ENCODE measurements at regions not wholly inside any gene's neighbourhood (a gene's known extent, or its start where the extent isn't known, plus 50 kb on each side); places are given as distances from the start of the nearest gene placed in this dataset.

DNA sequence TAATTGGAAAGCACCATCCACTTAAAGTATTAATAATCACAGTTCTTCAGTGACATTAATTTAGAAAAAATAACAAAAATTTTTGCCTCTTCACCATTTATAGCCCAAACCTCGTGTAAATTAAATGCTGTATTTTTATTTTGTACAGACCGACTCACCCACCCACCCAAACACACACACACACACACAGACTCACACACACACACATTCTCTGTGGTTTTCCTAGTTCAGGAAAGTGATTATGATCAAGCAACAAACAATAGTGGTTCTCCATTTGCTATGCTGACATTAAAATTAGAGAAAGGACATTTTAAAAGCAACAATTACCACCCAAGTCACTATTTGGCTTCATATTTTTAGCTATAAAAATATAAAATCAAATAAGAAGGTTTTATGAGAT is 112.5 kb upstream of the FLRT2 start:
- TF ChIP-seq, protein P1, sequence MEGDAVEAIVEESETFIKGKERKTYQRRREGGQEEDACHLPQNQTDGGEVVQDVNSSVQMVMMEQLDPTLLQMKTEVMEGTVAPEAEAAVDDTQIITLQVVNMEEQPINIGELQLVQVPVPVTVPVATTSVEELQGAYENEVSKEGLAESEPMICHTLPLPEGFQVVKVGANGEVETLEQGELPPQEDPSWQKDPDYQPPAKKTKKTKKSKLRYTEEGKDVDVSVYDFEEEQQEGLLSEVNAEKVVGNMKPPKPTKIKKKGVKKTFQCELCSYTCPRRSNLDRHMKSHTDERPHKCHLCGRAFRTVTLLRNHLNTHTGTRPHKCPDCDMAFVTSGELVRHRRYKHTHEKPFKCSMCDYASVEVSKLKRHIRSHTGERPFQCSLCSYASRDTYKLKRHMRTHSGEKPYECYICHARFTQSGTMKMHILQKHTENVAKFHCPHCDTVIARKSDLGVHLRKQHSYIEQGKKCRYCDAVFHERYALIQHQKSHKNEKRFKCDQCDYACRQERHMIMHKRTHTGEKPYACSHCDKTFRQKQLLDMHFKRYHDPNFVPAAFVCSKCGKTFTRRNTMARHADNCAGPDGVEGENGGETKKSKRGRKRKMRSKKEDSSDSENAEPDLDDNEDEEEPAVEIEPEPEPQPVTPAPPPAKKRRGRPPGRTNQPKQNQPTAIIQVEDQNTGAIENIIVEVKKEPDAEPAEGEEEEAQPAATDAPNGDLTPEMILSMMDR (IDR thresholded peaks at IDR 0.05), result no peak
- TF ChIP-seq POLR2A (IDR thresholded peaks at IDR 0.05) (no peak), POLR2AphosphoS5 (IDR thresholded peaks at IDR 0.05) (no peak)

Data from upper lobe of left lung (tissue), 4 donors.